Neural progenitor cell (in vitro differentiated cells): ENCODE measurements at regions not wholly inside any gene's neighbourhood (a gene's known extent, or its start where the extent isn't known, plus 50 kb on each side); places are given as distances from the start of the nearest gene placed in this dataset.

Experiments used
- EZH2 ChIP-seq: fragments of 200-600 bp; sonication (generic); IDR thresholded peaks from 2 replicates; pipeline ENCODE4 v1.6.1; 2017; ENCODE audit warnings: antibody characterized with exemption, mild to moderate bottlenecking, moderate library complexity
- TF ChIP-seq, protein P1 (sequence below): fragments of 200-600 bp; sonication (generic); IDR thresholded peaks from 2 replicates; pipeline ENCODE4 v1.5.1; 2017; ENCODE audit warnings: antibody characterized with exemption, mild to moderate bottlenecking

- TF ChIP-seq, protein P1, sequence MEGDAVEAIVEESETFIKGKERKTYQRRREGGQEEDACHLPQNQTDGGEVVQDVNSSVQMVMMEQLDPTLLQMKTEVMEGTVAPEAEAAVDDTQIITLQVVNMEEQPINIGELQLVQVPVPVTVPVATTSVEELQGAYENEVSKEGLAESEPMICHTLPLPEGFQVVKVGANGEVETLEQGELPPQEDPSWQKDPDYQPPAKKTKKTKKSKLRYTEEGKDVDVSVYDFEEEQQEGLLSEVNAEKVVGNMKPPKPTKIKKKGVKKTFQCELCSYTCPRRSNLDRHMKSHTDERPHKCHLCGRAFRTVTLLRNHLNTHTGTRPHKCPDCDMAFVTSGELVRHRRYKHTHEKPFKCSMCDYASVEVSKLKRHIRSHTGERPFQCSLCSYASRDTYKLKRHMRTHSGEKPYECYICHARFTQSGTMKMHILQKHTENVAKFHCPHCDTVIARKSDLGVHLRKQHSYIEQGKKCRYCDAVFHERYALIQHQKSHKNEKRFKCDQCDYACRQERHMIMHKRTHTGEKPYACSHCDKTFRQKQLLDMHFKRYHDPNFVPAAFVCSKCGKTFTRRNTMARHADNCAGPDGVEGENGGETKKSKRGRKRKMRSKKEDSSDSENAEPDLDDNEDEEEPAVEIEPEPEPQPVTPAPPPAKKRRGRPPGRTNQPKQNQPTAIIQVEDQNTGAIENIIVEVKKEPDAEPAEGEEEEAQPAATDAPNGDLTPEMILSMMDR: no peak
- TF ChIP-seq EZH2: no peak
These were observed 194.8 kb downstream of the ATG4C start for GRCh38 chr1:62978741-62979140.
